RCC 7860 (cell line): ENCODE measurements at regions not wholly inside any gene's neighbourhood (a gene's known extent, or its start where the extent isn't known, plus 50 kb on each side); places are given as distances from the start of the nearest gene placed in this dataset.

Source experiments
- DNase-seq: peaks from one replicate; pipeline ENCODE4 v3.0.0-alpha.2; 2015; ENCODE audit warnings: low spot score
- FAIRE-seq: peaks from 2 replicates; lab custom pipeline; 2012; peaks lifted over from hg19 to GRCh38; lab: Jason Lieb, UNC

DNA sequence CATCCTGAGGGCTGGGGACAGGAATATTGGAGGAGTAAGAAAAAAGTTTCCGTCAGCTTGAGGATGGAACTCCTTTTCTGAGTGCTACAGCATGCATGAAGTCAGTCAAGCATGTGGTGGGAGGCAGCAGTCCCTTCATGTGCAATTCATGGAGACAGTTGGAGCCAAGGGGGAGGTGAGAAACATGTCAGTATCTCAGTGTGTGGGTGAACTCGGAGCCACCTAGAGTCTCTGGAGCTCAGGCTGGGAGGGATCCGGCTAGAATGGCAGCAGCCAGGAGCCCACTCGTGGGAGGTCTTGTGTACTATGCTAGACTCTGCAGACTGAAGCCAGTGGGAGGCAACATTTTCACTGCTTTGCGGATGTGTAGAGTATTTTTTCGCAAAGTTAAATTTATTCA is 60.3 kb downstream of the AVPR1A start:
- DNase-seq (no peak), FAIRE-seq (no peak)

DNA sequence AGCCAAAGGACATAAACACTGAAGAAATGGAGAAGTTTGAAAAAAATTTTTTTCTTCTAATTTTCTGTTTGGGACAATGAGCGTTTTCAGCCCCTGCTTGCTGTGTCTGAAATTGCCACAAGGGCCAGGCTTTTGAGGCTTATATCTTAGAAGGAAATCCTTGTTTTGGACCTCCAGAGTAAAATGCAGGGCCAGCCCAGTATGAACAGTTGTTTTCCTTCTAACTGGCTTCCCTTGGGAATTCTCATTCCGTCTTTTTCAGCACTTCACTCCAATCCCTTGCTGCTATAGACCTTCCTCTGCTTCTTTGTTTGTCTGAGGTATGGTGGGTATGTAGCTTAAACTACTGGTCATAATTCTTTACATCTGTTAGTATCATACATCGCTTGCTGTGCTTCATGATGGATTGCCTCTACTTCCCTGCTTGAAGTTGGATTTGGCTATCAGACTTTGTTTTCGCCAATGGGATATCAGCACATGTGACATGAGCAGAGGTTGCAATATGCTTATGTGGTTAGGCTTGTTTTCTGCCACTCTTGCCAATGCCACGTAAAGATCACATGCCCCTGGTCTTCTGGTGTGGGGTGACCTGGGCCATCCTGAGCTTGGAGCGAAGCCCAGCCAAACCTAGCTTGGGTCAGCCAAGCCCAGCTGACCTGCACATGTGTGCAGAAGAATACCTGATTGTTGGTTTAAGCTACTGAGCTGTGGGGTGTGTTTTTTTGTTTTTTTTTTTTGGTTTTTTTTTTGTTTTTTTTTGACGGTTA is 64.7 kb downstream of the AVPR1A start:
- FAIRE-seq: no peak
- DNase-seq: no peak

DNA sequence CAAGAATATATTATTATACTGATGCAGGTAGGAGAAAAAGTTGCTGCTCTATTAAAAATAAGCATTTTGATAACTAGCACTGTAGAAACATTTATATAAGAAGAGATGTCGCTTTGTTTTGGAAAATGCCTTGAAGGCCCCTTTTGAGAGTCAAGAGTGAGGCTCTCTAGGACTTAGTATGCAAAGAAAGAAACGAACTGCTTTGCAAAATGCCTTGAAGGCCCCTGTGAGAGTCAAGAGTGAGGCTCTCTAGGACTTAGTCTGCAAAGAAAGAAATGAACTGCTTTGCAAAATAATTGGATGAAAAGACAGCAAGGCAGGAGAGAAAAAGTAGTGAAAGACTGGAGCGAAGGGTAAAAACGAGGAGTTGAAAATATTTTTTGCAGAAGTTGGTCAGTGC is 65.9 kb downstream of the AVPR1A start:
- DNase-seq (no peak), FAIRE-seq (no peak)

DNA sequence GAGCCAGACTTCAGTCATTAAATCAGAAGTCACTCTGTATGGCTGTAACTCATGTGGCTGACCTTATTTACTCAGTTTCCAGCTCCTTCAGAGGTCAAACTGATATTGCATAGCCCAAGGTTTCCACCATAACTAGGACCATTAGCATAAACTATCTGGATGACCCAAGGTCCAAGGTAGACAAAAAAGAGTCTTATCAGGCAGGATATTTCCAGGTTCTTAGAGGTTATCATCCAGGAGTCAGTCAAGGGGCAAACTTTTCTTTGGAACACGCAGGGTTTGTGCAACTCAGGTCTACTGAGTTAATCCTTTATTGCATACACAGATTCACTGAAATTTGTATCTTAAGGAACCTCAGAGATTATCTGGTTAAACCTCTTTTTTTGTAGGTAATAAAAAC is 66.5 kb downstream of the AVPR1A start:
- DNase-seq (no peak), FAIRE-seq (no peak)

DNA sequence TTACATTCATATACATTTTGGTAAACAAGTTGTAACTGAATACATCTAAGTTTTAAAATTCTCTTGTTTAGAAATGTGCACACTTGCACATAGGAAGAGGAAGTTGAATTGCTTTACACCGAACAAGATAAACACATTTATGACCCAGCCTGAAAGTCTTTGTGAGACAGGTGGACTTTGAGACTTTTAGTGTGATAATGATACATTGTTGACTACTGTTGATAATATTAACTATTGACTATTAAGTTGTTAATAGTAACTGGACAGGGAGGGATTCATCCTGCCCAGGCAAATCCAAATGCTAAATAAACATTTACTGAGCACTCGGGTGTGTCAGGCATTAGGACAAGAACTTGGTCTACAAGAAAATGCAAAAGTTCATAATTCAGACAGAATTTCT is 68.0 kb downstream of the AVPR1A start:
- FAIRE-seq: no peak
- DNase-seq: no peak

DNA sequence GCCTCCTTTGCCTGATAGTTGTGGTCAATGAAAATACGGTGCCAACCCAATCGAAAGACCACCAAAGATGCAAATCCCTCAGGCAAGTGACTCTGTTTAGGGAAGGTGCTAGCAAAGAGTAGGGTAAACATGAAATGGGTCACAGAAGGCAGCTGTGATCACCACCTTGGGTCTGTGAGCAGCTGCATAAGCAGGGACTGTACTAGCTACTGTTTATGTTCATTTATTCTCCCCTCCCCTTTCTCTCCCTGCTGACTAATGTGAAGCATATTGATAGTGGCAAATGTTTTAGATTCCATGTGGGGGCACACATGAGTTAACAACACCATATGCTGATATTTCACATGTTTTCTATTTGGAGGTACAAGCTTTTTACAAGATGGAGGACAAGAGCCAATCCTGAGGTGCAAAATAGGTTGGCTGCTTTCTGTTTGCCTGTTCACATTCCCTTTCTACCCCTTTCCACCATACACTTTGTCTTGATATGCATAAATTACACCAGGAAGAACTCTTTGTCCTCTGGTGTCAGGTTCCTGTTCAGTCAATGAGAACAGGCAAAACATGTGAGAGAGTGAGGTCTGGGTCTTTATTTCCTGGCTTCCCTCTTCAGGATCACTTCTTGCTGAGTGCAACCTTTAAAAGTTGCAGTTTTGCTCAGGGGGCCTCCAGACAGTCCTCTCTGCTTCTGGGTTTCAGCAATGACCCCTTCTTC is 71.1 kb downstream of the AVPR1A start:
- no peak for DNase-seq
- no peak for FAIRE-seq

DNA sequence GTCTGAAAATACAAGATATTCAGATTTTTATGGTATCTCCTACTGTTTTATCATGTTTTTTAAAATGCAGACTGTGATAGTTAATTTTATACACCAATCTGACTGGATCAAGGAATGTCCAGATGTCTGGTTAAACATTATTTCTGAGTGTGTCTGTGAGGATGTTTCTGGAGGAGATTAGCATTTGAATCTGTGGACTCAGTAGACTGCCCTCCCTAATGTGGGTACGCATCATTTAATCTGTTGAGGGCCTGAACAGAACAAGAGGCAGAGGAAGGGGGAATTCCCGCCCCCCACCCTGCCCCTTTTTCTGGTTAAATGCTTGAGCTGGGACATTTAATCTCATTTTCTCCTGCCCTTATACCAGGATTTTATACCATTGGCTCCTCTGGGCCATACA is 72.1 kb downstream of the AVPR1A start:
- no peak for FAIRE-seq

DNA sequence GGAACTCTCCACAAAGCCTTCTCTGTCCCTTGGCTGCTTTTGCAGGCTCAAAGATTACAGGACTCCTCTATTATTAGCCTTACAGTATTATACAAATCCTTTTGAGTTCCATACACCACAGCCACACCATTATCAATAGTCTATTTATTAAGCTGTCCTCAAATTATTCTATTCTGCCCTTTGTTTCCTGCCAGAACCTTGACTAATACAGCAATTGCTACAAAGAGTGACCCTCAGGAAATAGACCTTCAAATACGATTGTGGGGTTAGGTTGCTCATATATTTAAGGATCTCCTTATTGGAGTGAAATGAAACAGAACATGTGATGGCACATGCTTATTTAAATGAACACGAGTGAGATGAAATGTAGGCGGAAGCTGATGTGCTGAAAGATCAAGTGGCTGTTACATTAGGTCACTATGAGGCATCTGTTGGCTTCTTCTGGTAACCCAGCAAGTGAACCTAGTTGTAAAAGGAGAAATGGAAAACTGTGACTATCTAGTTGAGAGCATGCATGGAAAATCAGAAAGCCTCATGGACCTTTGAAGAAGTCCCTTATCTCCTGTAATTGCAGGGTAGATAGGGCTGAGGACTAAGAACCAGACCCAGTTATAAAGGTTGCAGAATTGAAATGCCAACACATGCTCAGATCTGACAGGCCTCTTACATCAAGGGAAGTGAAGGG is 75.5 kb downstream of the AVPR1A start:
- no peak for DNase-seq
- FAIRE-seq: no peak

More for the DNA sequence above, 72.1 kb downstream of the AVPR1A start:
- DNase-seq: no peak

DNA sequence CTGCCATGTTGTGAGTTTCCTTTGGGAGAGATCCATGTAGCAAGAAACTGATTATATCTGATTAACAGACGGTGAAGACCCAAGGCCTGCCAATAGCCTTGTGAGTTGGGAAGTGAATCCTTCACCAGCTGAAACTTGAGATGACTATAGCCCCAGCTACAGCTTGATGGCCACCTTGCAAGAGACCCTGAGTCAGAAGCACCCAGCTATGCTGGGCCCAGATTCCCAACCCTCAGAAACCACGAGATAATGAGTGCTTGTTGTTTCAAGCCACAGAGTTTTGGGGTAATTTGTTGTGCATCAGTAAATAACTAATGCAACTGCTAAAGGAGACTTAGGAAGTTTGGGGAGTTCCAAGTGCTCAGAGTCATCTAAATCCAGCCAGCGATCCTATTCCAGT is 80.3 kb downstream of the AVPR1A start:
- DNase-seq: no peak
- FAIRE-seq: no peak

DNA sequence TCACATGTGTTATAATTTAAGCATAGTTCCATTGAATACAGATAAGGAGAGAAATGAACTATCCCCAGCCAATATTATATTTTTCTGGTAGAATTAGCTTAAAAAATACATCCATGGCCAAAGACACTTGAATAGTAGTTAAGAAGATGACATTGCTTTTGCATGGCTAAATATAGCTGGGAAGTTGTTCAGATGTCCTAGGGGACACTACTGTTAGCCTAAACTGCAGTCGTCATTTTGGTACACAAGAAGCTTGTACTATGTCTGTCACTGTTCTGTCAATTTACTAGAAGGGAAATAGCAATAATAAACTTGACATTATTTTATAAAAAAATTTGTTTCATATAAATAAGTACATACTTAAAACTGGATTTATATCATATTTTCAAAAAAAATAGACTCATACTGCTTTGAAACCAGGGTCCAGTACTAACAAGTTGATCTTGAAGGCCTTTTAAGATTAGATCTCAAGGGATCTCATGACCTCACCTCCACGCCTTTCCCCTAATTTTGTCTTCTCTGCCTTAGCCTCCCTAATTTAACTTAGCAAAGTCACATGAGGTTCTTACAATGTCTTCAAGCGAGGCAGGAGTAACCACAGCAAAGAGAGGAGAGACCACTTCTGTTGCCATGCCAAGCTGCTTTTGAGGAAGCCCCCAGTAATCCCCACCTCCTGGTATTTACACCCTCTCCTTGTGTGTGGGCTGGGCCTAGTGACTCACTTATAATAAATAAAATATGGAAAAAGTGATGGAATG is 81.0 kb downstream of the AVPR1A start:
- no peak for FAIRE-seq

DNA sequence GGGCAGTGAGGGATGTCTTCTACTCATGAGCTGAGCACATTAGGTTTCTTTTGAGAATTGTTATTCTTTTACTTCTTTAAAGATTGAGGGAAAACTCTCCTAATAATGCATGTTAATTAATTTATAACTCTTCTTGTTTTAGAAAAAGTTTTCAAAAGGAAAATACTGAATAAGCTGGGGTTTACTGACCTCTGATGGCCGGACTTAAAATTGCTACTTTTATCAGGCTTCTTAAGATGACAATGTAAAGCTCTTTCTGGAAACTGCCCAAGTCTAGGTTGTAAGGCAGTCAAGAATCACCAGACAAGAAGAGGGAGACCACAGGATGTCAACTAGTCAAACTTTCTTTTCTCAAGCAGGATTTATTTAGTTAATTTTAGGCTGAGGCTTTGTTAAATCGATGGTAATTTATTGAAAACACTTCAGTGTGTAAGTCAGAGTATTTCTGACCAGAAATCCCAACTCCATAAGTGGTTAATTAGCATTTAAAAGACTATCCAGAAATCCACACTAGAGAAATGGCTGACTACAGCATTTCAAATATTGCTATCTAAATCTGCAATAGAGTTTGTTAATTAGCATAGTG is 82.1 kb downstream of the AVPR1A start:
- DNase-seq (peak; percentile 41), FAIRE-seq (peak; percentile 78)

More for the DNA sequence above, 81.0 kb downstream of the AVPR1A start:
- DNase-seq: no peak

DNA sequence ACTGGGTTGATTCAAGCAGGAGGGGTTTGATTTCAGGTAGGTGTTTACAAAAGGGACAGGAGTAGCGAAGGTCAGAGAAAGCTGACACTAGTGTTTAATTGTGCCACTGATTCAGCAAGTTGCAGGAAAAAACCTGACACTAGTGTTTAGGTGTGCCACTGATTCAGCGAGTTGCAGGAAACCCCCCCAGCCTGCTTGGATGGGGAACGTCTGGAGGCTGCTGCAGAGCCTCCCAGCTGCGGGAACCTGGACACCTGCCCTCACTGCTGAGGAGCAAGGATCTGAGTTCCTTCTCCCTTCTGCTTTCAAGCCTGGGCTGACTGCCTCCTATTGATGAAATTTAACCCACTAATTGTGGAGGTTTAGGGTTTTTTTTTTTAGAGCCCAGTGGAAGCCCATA is 84.2 kb downstream of the AVPR1A start:
- FAIRE-seq (no peak), DNase-seq (no peak)

DNA sequence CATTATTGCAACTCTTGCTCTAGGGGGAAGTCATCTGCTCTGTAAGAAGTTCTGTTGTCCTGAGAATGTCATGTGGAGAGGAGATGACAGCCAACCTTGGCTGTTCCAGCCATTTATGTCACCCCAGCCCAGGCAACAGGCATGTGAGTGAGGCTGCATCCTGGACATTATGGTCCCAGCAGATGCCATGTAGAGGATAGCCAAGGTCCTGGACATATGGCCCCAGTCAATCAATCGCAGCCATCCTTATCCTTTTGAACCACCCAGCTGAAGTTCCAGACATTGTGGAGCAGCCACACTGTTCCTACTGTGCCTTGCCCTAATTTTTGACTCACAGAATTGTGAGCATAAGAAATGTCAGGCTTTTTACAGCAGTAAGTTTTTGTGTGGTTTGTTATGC is 84.9 kb downstream of the AVPR1A start:
- DNase-seq (no peak), FAIRE-seq (no peak)

DNA sequence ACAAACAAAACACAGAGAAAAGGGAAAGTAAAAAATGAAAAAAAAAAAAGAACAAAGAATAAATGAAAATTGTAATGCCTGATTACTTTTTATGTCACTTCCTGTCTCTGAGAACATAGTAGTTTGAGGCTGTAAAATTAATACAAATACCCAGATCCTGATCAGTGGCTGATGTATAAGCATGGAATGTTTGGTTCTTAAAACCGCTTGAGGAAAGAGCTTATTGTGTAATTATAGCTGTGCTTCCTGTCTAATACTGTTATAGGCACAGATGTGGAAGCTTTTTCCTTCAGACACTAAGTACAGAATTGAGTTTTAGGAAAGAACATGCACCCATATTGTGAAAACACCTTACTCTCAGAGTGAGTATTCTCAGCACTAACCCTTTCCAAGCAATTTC is 86.9 kb downstream of the AVPR1A start:
- FAIRE-seq (no peak), DNase-seq (no peak)

DNA sequence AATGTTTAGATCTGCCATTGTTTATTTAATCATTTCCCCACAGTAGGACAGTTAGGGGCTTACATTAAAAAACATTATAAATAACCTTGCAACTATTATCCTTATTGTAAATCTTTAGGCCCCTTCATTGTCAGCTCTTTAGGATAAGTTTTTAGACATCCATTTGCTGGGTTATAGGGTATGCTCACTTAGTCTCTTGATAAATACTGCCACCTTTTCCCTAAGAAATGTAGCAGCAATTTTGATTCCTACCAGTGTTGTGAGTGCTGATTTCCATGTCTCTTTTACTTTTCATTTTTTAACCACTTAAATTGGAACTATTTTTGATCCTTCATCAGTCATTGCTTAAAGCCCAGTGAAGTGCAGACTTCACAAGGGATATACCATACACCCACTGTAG is 94.4 kb downstream of the AVPR1A start:
- FAIRE-seq: no peak
- no peak for DNase-seq

DNA sequence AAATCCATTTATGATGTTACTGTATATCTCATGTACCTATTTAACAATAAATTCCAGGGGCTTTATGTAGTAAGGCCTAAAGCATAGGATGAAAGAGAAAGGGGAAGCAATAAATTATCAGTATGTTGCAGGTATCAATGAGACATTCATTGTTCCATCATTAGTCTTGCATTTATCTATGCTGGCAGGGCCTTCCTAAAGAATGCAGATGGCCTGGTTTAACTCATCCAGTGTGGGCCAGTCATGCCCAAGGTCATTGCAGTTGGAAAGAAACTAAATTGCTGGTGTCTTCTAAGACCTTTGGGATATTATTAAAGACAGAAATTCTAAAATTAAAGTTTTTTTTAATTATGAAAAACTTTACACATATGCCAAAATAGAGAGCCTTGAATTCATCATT is 98.3 kb downstream of the AVPR1A start:
- no peak for DNase-seq
- no peak for FAIRE-seq

DNA sequence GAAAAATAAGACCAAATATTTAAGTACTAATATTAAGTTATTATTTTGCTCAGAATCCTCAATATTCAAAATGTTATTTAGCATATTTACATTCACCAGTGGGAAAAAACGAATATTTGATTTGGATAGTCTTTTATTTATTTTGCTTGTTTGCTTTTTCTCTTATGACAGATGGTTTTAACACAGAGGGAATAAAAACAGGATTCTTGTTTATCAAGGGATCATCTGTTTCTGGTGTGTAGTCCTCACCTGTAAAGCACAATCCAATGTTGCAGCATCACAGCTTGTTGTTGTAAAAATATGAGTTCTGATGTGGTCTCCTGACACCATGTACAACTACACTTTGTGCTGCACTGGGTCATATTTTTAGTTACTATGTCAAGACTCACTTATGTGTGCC is 103.9 kb downstream of the AVPR1A start:
- no peak for FAIRE-seq
- DNase-seq: no peak

DNA sequence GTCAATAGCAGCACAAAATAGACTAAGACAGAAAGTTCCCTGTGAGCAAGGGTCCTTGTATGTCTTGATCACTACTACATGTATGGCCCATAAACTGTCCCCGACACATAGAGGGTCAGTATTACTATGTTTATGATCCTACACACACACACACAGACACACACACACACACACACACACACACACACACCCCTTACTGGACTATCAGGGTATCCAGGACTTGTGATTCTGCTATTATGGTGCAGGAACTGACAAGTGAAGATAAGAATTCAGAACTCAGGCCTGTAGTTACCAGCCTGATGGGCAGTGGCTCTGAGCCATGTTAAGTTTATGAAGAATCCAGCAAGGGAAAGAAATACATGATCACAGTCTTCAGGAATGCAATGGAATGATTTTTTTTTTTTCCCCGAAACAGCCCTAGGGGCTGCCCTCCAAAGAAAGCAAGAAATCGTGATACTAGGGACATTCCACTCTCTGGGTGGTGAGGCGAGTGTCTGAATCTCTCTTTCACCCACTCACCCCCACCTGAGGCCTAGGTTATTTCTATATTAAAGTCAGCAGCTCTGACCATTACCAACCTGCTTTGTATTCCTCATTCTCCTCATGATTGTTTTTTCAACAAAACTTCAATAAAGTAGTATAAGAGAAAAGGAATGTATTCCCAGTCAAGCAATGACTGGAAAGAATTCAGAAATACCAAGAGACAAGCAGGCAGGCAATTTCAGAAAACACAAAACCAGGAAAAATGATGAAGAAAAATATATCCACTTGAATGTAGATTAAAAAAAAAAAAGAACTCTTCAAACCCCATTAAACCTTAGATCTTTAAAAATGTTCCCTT is 105.8 kb downstream of the AVPR1A start:
- FAIRE-seq: peak; percentile 20
- peak; percentile 52 for DNase-seq

DNA sequence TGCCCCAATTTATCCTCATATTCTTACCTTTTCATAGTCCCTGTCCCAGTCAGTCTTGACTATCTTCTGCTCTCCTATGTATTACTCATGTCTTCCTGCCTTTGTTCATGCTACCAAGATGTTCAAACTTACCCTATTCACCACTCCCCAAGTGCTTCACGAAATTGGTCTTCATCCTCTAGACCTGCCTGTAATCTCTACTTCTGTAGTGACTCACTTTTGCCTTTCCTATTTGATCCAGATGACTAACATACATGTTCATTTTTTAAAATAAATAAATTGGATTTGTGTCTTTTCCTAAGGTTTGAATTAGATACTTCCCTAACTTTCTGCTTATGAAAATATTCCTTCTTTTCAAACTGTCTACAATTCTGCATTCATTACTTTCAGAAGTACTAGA is 107.7 kb upstream of the PPM1H start:
- no peak for FAIRE-seq
- DNase-seq: no peak

DNA sequence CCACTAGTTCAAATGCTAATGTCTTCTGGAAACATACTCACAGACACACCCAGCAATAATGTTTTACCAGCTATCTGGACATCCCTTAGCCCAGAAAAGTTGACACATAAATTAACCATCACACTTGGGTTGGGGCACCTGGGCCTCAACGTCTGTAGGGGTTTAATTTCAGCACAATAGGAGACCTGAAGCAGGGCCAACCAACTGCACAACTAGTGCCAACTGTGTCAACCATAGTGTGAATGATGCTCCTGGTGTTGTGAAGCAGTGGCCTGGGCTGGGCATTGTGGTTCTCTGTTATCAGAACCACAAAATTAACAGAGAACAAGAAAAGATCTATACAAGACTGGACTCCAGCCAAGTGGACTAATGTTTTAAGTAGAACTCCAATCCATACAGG is 106.7 kb upstream of the PPM1H start:
- FAIRE-seq (no peak), DNase-seq (no peak)
